Neural cell (in vitro differentiated cells): ENCODE measurements at regions not wholly inside any gene's neighbourhood (a gene's known extent, or its start where the extent isn't known, plus 50 kb on each side); places are given as distances from the start of the nearest gene placed in this dataset.

Source experiments
- EP300 ChIP-seq: fragments of 450-650 bp; conservative IDR thresholded peaks from 2 replicates; pipeline ENCODE4 v1.6.1; 2014; ENCODE audit warnings: antibody characterized with exemption, mild to moderate bottlenecking, moderate library complexity; ENCODE audit not compliant: poor library complexity, severe bottlenecking
- EZH2 ChIP-seq: fragments of 200-600, 300-800 bp; shearing (Covaris generic), sonication (generic); IDR thresholded peaks from 2 replicates; pipeline ENCODE4 v1.6.1; 2014; ENCODE audit warnings: antibody characterized with exemption, low read length, borderline replicate concordance, mild to moderate bottlenecking; ENCODE audit not compliant: insufficient read depth, poor library complexity, severe bottlenecking
- RAD21 ChIP-seq: fragments of 450-650 bp; conservative IDR thresholded peaks from 2 replicates; pipeline ENCODE4 v1.6.1; 2014; ENCODE audit warnings: antibody characterized with exemption, mild to moderate bottlenecking, moderate library complexity
- TF ChIP-seq, protein P1 (sequence below): fragments of 450-650 bp; IDR thresholded peaks from 2 replicates; pipeline ENCODE4 v1.5.1; 2014; ENCODE audit warnings: antibody characterized with exemption, mild to moderate bottlenecking, moderate library complexity; ENCODE audit not compliant: poor library complexity, severe bottlenecking

DNA sequence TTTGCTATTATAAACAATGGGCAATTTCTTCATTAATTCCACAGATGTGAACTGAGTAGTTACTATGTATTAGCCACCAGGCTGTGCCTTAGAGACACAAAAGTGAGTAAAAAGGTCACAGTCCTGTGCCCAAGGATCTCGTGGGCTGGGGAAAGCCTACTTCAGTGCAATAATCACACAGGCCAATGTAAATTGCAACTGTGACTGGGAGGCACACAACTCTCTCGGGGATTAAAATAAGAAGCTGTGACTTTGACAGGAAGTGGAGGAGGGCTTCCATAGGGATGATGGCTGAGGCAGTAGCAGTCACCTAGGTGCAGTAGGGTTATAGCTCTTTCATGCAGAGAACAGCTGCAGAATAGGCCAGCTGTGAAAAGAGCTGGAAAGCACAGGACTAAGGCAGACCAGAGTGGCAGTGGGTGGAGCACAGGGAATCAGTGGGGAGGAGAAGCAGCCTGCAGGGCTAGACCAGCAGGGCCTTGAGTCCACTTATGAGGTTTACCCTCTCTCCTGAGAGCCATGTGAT lies 121.9 kb downstream of the MAB21L3 start:
- TF ChIP-seq EP300 (no peak), RAD21 (no peak), EZH2 (no peak)
- TF ChIP-seq, protein P1, sequence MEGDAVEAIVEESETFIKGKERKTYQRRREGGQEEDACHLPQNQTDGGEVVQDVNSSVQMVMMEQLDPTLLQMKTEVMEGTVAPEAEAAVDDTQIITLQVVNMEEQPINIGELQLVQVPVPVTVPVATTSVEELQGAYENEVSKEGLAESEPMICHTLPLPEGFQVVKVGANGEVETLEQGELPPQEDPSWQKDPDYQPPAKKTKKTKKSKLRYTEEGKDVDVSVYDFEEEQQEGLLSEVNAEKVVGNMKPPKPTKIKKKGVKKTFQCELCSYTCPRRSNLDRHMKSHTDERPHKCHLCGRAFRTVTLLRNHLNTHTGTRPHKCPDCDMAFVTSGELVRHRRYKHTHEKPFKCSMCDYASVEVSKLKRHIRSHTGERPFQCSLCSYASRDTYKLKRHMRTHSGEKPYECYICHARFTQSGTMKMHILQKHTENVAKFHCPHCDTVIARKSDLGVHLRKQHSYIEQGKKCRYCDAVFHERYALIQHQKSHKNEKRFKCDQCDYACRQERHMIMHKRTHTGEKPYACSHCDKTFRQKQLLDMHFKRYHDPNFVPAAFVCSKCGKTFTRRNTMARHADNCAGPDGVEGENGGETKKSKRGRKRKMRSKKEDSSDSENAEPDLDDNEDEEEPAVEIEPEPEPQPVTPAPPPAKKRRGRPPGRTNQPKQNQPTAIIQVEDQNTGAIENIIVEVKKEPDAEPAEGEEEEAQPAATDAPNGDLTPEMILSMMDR, result peak; percentile 30
